Heart left ventricle (tissue), 16 donors: ENCODE measurements at regions not wholly inside any gene's neighbourhood (a gene's known extent, or its start where the extent isn't known, plus 50 kb on each side); places are given as distances from the start of the nearest gene placed in this dataset.

Source experiments
- ATAC-seq, 4 donors: fragments of 200-7000 bp; cut with Tn5 transposase; one replicate each; pipeline ENCODE4 v1.9.1; 2020 to 2022; ENCODE audit warnings: moderate library complexity in 4 of 4, mild to moderate bottlenecking in 3 of 4, moderate number of reproducible peaks in 1 of 4
- DNase-seq, 5 donors: peaks; one replicate each; pipeline ENCODE4 v3.0.0-alpha.2; 2020
- H3K27ac ChIP-seq, 12 donors: fragments of 200-600 bp; sonication (generic) in 4 of 12; one replicate each; pipeline versions ENCODE4 v1.5.0 to v1.8.0; 2016 to 2022; ENCODE audit warnings: mild to moderate bottlenecking in 2 of 12
- H3K27me3 ChIP-seq, 9 donors: fragments of 200-600 bp; sonication (generic) in 2 of 9; one replicate each; pipeline versions ENCODE4 v1.5.1 to v1.8.0; 2016 to 2022; ENCODE audit warnings: mild to moderate bottlenecking in 3 of 9
- H3K36me3 ChIP-seq, 9 donors: fragments of 200-600 bp; sonication (generic) in 2 of 9; one replicate each; pipeline versions ENCODE4 v1.5.0 to v1.8.0; 2018 to 2022; ENCODE audit warnings: mild to moderate bottlenecking in 2 of 9
- H3K4me1 ChIP-seq, 12 donors: fragments of 200-600 bp; sonication (generic) in 4 of 12; one replicate each; pipeline versions ENCODE4 v1.5.0 to v1.8.0; 2016 to 2022; ENCODE audit warnings: mild to moderate bottlenecking in 3 of 12
- H3K4me3 ChIP-seq, 12 donors: fragments of 200-600 bp; sonication (generic) in 4 of 12; one replicate each; pipeline versions ENCODE4 v1.5.0 to v1.8.0; 2017 to 2022; ENCODE audit warnings: mild to moderate bottlenecking in 9 of 12, moderate library complexity in 4 of 12
- H3K9me3 ChIP-seq, 12 donors: fragments of 200-600 bp; sonication (generic) in 4 of 12; one replicate each; pipeline versions ENCODE4 v1.5.0 to v1.8.0; 2016 to 2022; ENCODE audit warnings: mild to moderate bottlenecking in 1 of 12
- POLR2A ChIP-seq, 2 donors: fragments of 450-650 bp; IDR thresholded peaks; one replicate each; pipeline ENCODE4 v1.6.1; 2017; ENCODE audit warnings: antibody characterized with exemption in 2 of 2, mild to moderate bottlenecking in 2 of 2, moderate library complexity in 2 of 2
- WGBS, 4 donors: extraction: QIAGEN DNeasy Blood & Tissue Kit in 2 of 4; methylation state at CpG; one replicate each; pipeline versions ENCODE4 v1.1.5 to v1.1.7; 2013 to 2018; 5-methylcytosine and 5-hydroxymethylcytosine counted together
- intact Hi-C, 10 donors: fragments of 100-400 bp; cut with DNase I; formaldehyde crosslinking; loops; one replicate each; pipeline versions ENCODE4 v1.11.1 to v1.14.2; 2022
- TF ChIP-seq, protein P1 (sequence below), 12 donors: fragments of 200-600 bp; sonication (generic) in 4 of 12; IDR thresholded peaks; one replicate each; pipeline versions ENCODE4 v1.5.0 to v1.8.0; 2018 to 2022; ENCODE audit warnings: antibody characterized with exemption in 12 of 12, mild to moderate bottlenecking in 5 of 12
- donor health status: ischemic (EF 13 %, LVEDD 7.1; RV severe dilation, severe dysfunction).
- donor health status: healthy with polysubstance abuse.
- donor health status: DM: no; HTN: yes; CAD: no.
- donor health status: DM: no; HTN: no; CAD: no.
- donor health status: ischemic (EF 25% LVEDD 6.9; RV normal size, moderate dysfunction).
- donor health status: ischemic (EF 25% LVEDD 5.7; RV mildly dilated, moderate dysfunction).
- donor health status: healthy.
- donor health status: DM: yes; HTN: yes; CAD: no.
- donor health status: ischemic (EF 35%, LVEDD 5.7; RV mildly dilated, moderate dysfunction).
- donor health status: nonischemic (EF 11% LVEDD 7.7; RV severe dilation, severe dysfunction).
- donor health status: DM: yes; HTN: yes; CAD: no.
- donor health status: PGD.
- donor health status: ischemic (EF 29% LVEDD 5.4; RV normal size, mild dysfunction).
- donor health status: nonischemic (EF 23%, LVEDD 6.1; RV moderate dilation, normal function).

DNA sequence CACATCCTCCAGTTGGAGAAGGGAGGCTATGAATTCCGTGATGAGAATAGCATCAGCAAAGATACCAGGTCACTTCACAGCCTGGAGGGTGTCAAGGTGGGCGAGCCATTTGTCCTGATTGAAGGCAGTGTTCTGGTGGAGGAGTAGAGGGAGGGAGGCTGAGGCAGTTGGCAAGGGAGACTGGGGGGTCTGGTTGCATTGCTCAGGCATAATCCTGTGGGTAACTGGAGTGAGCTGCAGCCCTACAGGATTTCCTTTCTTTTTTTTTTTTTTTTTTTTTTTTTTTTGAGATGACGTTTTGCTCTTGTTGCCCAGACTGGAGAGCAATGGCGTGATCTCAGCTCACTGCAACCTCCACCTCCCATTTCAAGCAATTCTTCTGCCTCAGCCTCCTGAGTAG lies 223.9 kb upstream of the KLF4 start:
- H3K4me3 ChIP-seq: no peak overlapping the region
- WGBS, 4 donors: 59 to 81% (median 75%) methylated on average over 4 of the region's 4 CpGs
- no peaks in the 10 kb centered on the region for H3K9me3 ChIP-seq
- no peaks in the 10 kb centered on the region for H3K27me3 ChIP-seq
- no peaks in the 10 kb centered on the region for H3K36me3 ChIP-seq
- H3K27ac ChIP-seq: no peak overlapping the region
- TF ChIP-seq, protein P1, sequence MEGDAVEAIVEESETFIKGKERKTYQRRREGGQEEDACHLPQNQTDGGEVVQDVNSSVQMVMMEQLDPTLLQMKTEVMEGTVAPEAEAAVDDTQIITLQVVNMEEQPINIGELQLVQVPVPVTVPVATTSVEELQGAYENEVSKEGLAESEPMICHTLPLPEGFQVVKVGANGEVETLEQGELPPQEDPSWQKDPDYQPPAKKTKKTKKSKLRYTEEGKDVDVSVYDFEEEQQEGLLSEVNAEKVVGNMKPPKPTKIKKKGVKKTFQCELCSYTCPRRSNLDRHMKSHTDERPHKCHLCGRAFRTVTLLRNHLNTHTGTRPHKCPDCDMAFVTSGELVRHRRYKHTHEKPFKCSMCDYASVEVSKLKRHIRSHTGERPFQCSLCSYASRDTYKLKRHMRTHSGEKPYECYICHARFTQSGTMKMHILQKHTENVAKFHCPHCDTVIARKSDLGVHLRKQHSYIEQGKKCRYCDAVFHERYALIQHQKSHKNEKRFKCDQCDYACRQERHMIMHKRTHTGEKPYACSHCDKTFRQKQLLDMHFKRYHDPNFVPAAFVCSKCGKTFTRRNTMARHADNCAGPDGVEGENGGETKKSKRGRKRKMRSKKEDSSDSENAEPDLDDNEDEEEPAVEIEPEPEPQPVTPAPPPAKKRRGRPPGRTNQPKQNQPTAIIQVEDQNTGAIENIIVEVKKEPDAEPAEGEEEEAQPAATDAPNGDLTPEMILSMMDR (IDR thresholded peaks at IDR 0.05): no peak
- TF ChIP-seq POLR2A (IDR thresholded peaks at IDR 0.05): no peak
- no peak for ATAC-seq
- intact Hi-C loops: no loop called here
- DNase-seq: no peak
- H3K4me1 ChIP-seq: peaks cover 0 to 23% (median 3%) of the 10 kb centered on the region in 12 donors

DNA sequence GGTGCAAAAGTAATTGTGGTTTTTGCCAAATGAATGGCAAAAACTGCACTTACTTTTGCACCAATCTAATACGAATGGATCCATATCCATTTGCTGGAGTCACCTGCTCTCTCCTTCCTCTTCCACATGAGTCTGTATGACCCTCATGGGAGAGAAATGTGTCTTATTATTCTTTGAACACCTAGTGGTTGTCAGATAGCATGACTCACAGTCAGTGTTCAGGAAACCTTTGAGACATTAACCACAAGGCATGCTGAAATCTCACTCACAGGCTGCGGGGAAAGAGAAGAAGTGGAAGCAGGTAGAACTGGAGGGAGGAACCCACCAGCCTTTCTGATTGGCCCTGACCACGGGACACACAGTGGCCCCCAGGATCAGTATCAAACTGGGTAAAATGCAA lies 222.8 kb upstream of the KLF4 start:
- Histone ChIP-seq H3K36me3 (no peaks in the 10 kb centered on the region), H3K9me3 (no peaks in the 10 kb centered on the region), H3K4me1 (peaks cover 0 to 26% (median 3%) of the 10 kb centered on the region in 12 donors), H3K4me3 (no peak overlapping the region), H3K27me3 (no peaks in the 10 kb centered on the region), H3K27ac (no peak overlapping the region)
- DNase-seq (no peak), ATAC-seq (no peak)
- intact Hi-C loops: no loop called here
- TF ChIP-seq POLR2A (IDR thresholded peaks at IDR 0.05): no peak
- TF ChIP-seq, protein P1 (IDR thresholded peaks at IDR 0.05): no peak
- 49 to 75% (median 68%) methylated on average over 3 of the region's 3 CpGs for WGBS, 4 donors

DNA sequence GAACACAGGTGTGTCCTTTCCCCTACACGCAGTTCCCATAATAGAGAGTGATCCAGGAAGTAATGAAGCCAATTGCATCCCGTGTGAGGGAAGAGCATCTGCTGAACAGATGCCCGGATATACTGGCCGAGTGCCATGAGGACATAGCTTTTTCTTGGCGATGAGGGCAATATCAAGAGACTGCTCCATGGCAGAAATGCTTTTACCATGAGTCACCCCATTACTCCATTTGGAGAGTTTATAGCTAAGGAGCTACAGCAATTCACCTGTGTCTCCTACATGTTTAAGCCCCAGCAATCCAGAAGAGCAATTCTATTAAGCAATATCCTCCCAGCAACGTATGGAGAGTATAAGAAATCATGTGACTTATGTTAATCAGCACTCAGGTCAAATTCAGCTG lies 222.0 kb upstream of the KLF4 start:
- Histone ChIP-seq H3K27me3 (no peaks in the 10 kb centered on the region), H3K27ac (no peak overlapping the region), H3K4me1 (peaks cover 0 to 26% (median 3%) of the 10 kb centered on the region in 12 donors), H3K4me3 (no peak overlapping the region), H3K9me3 (no peaks in the 10 kb centered on the region), H3K36me3 (no peaks in the 10 kb centered on the region)
- TF ChIP-seq, protein P1 (IDR thresholded peaks at IDR 0.05): no peak
- no peak for TF ChIP-seq POLR2A (IDR thresholded peaks at IDR 0.05)
- DNase-seq (peak in 1 of 5 donors; percentile 15), ATAC-seq (peak in 2 of 4 donors; percentile 21 to 31)
- intact Hi-C loops: no loop called here
- 26 to 44% (median 33%) methylated on average over 6 of the region's 6 CpGs for WGBS, 4 donors

DNA sequence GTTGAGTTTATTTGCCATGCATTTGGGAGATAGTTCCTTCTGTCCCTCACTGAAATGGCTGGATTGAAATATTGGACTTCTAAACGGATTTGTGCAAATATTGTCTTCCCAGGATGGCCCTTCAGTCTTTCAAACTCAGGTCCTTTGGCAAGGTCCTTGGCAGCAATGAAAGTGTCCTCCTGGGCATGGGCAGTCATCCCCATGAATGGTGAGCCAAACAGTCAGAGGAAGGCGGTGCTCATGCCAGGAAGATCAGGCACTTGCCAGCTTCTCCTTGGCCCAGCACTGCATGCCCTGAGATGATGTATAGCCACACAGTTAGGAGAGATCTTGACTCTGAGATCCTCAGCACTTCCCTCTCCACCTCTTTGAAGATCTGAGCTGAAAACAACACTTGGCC lies 221.4 kb upstream of the KLF4 start:
- Histone ChIP-seq H3K9me3 (no peaks in the 10 kb centered on the region), H3K27me3 (no peaks in the 10 kb centered on the region), H3K4me3 (no peak overlapping the region), H3K4me1 (peaks cover 0 to 26% (median 3%) of the 10 kb centered on the region in 12 donors), H3K27ac (no peak overlapping the region), H3K36me3 (no peaks in the 10 kb centered on the region)
- 85 to 96% (median 89%) methylated on average over 2 of the region's 2 CpGs for WGBS, 4 donors
- TF ChIP-seq, protein P1 (IDR thresholded peaks at IDR 0.05): no peak
- TF ChIP-seq POLR2A (IDR thresholded peaks at IDR 0.05): no peak
- intact Hi-C loops: no loop called here
- no peak for ATAC-seq
- no peak for DNase-seq
